ENCODE measurements at regions not wholly inside any gene's neighbourhood (a gene's known extent, or its start where the extent isn't known, plus 50 kb on each side); places are given as distances from the start of the nearest gene placed in this dataset.

DNA sequence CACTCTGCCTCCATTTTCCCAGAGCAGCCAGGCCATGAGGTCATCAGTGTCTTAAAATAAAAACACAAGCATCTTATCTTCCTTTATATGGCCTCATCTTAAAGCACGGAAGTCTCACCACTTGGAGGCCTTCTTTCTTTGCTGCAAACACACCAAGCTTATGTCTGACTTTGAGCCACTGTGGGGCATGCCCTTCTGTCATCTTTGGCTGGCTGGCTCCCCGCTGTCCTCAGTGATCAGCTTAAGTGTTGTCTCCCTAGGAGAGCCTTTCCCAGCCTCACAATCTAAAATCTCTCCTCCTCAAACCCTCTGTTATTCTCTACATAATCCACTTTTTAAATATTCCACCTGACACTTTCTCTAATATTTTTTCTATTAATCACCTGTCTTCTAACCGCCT lies 191.6 kb upstream of the TTC29 start:
- no peaks in the 10 kb centered on the region for H3K27me3 ChIP-seq
- H3K4me3 ChIP-seq = no peak overlapping the region
- H3K36me3 ChIP-seq = no peaks in the 10 kb centered on the region
- H3K4me1 ChIP-seq = no peaks in the 10 kb centered on the region
- TF ChIP-seq EP300 (IDR thresholded peaks at IDR 0.05; ENCODE audit: low read depth) (no peak), POLR2A (IDR thresholded peaks at IDR 0.05) (no peak), POLR2AphosphoS5 (IDR thresholded peaks at IDR 0.05) (no peak)
- TF ChIP-seq, protein P1, sequence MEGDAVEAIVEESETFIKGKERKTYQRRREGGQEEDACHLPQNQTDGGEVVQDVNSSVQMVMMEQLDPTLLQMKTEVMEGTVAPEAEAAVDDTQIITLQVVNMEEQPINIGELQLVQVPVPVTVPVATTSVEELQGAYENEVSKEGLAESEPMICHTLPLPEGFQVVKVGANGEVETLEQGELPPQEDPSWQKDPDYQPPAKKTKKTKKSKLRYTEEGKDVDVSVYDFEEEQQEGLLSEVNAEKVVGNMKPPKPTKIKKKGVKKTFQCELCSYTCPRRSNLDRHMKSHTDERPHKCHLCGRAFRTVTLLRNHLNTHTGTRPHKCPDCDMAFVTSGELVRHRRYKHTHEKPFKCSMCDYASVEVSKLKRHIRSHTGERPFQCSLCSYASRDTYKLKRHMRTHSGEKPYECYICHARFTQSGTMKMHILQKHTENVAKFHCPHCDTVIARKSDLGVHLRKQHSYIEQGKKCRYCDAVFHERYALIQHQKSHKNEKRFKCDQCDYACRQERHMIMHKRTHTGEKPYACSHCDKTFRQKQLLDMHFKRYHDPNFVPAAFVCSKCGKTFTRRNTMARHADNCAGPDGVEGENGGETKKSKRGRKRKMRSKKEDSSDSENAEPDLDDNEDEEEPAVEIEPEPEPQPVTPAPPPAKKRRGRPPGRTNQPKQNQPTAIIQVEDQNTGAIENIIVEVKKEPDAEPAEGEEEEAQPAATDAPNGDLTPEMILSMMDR (IDR thresholded peaks at IDR 0.05) = no peak
- intact Hi-C loops (cut with DNase I; ENCODE audit: low total_unique reads) (no loop called here), in situ Hi-C loops (cut with MboI; ENCODE audit: low pct_ligation_motif_present in 1 of 4, low pct_unique_long_range_greater_than_20kb in 1 of 4, low sequenced_read_pairs in 3 of 4) (no loop called here)
- H3K27ac ChIP-seq = no peak overlapping the region
- WGBS, 2 donors (ENCODE audit: low coverage in 1 of 2) = 83 to 86% methylated on average over 1 to 3 of the region's 3 CpGs
- no peak for DNase-seq
- H3K9me3 ChIP-seq = no peaks in the 10 kb centered on the region

DNA sequence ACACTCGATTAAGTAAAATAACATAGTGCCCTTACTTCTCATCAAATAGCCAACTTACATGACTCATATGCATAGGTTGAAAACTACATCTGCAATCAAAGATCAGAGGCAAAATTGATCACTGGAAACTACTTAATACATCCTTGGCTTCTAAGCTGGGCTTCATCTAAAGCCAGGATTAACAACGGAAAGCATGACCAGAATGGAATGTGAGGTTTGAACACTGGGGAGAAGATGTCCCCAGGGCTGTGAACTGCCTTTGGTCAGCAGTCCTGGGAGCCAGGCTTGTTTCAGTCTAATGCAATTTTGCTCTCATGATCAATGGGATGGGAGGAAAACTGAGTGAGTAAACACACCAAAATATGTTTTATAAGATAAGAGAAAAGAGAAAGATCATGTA lies 192.5 kb upstream of the TTC29 start:
- WGBS, 2 donors (ENCODE audit: low coverage in 1 of 2) = 75 to 76% methylated on average over 1 to 2 of the region's 2 CpGs
- TF ChIP-seq, protein P1 (IDR thresholded peaks at IDR 0.05) = no peak
- no peak for TF ChIP-seq POLR2AphosphoS5 (IDR thresholded peaks at IDR 0.05)
- TF ChIP-seq EP300 (IDR thresholded peaks at IDR 0.05; ENCODE audit: low read depth) = no peak
- TF ChIP-seq POLR2A (IDR thresholded peaks at IDR 0.05) = no peak
- H3K9me3 ChIP-seq = no peaks in the 10 kb centered on the region
- no peak overlapping the region for H3K4me3 ChIP-seq
- in situ Hi-C loops (cut with MboI; ENCODE audit: low pct_ligation_motif_present in 1 of 4, low pct_unique_long_range_greater_than_20kb in 1 of 4, low sequenced_read_pairs in 3 of 4) (no loop called here), intact Hi-C loops (cut with DNase I; ENCODE audit: low total_unique reads) (no loop called here)
- no peak overlapping the region for H3K27ac ChIP-seq
- H3K27me3 ChIP-seq = no peaks in the 10 kb centered on the region
- H3K36me3 ChIP-seq = no peaks in the 10 kb centered on the region
- no peak for DNase-seq
- H3K4me1 ChIP-seq = no peaks in the 10 kb centered on the region

DNA sequence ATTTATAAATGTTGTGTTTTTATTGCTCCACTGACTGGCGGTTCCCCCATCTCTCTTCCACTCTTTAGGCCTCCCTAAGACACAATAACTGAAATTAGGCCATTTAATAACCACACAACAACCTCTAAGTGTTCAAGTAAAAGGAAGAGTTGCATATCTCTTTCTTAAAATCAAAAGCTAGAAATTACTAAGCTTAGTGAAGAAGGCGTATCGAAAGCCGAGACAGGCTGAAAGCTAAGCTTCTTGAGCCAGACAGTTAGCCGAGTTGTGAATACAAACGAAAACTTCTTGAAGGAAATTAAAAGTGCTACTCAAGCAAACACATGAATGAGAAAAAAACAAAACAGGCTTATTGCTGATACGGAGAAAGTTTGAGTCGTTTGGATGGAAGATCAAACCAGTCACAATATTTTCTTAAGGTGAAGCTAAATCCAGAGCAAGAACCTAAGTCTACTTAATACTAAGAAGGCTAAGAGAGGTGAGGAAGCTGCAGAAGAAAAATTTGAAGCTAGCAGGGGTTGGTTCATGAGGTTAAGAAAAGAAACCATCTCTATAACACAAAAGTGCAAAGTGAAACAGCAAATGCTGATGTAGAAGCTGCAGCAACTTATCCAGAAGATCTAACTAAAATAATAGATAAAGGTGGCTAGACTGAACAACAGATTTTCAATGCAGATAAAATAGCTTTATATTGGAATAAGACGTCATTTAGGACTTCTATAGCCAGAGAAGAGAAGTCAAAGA lies 194.0 kb upstream of the TTC29 start:
- DNase-seq = no peak
- in situ Hi-C loops (cut with MboI; ENCODE audit: low pct_ligation_motif_present in 1 of 4, low pct_unique_long_range_greater_than_20kb in 1 of 4, low sequenced_read_pairs in 3 of 4) = no loop called here
- WGBS, 2 donors (ENCODE audit: low coverage in 1 of 2) = 73 to 80% methylated on average over 9 of the region's 9 CpGs
- Histone ChIP-seq H3K9me3 (no peaks in the 10 kb centered on the region), H3K36me3 (no peaks in the 10 kb centered on the region), H3K27ac (no peak overlapping the region), H3K4me3 (no peak overlapping the region), H3K27me3 (no peaks in the 10 kb centered on the region), H3K4me1 (no peaks in the 10 kb centered on the region)
- intact Hi-C loops (cut with DNase I; ENCODE audit: low total_unique reads) = no loop called here
- TF ChIP-seq, protein P1 (IDR thresholded peaks at IDR 0.05) = no peak
- no peak for TF ChIP-seq EP300 (IDR thresholded peaks at IDR 0.05; ENCODE audit: low read depth)

DNA sequence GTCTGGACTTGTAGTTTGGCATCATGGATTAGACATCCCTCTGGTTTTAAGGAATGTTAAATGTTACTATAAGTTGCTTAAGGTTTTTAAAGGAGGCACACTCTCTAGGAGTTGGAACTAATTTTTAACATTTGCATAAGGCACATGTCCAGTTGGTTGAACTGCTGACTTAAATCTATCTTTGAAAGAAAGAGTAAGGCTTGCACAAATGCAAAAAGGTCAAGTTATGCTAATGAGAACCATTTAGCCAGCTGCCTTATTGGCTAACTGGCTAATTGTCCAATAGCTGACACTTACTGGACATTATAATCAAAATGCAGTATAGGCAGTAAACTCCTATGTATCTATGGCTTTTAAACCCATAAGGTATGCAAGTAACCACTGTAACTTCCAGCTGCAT lies 206.1 kb upstream of the TTC29 start:
- no peak overlapping the region for H3K4me3 ChIP-seq
- no peaks in the 10 kb centered on the region for H3K4me1 ChIP-seq
- no peaks in the 10 kb centered on the region for H3K36me3 ChIP-seq
- H3K27ac ChIP-seq = no peak overlapping the region
- TF ChIP-seq POLR2AphosphoS5 (IDR thresholded peaks at IDR 0.05) (no peak), POLR2A (IDR thresholded peaks at IDR 0.05) (no peak), EP300 (IDR thresholded peaks at IDR 0.05; ENCODE audit: low read depth) (no peak)
- TF ChIP-seq, protein P1 (IDR thresholded peaks at IDR 0.05) = no peak
- no peaks in the 10 kb centered on the region for H3K27me3 ChIP-seq
- intact Hi-C loops (cut with DNase I; ENCODE audit: low total_unique reads) (no loop called here), in situ Hi-C loops (cut with MboI; ENCODE audit: low pct_ligation_motif_present in 1 of 4, low pct_unique_long_range_greater_than_20kb in 1 of 4, low sequenced_read_pairs in 3 of 4) (loop anchor here (10.0 to 25.0 kb wide), 3 partner anchors 236 to 436 kb away; no protein-coding TSS in a partner anchor)
- no peaks in the 10 kb centered on the region for H3K9me3 ChIP-seq
- DNase-seq = no peak
